ENCODE measurements at regions not wholly inside any gene's neighbourhood (a gene's known extent, or its start where the extent isn't known, plus 50 kb on each side); places are given as distances from the start of the nearest gene placed in this dataset.

DNA sequence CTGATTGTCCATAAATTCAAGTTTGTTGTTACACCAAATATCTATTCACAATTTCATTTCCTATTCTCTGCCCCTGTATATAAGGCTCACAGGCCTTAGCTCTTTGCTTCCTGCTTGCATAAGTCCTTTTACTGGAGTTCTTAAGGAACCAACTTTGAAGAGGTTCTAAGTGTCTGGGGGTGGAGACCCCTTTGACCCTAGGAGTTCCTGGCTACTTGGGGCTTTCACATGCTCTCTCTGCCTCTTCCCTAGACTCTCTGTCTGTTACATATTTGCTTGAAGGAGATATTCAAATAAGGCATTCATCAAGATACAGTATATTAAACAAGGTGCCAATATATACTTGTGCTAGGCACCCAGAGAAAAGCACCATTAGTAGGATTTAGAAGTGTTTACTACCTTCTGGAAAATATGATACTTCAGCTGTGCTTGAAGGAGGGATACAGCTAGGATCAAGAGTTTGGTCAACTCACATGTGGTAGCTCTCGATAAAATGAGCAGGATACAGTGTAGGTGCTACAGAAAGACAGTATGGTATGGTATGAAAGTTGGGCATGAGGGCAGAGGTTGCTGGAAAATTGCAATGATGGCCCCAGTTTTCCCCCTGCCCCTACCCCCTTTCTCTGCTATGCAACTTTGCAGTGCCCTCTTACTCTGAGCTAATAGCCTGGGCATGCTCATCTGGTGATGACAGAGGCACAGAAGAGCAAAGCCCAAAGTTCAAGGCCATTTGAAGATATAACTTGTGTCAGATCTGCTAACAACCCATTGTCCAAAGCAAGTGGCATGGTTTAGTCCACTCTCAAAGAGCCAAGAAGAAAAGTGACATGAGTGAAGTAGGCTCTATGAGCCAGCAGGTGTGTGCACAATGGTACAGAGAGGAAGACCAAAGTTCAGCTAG is 107.6 kb upstream of the CPEB2 start:
- no peak for DNase-seq (ENCODE audit: low read depth, low spot score)
- H3K36me3 ChIP-seq (ENCODE audit: control insufficient read depth in 2 of 2, extremely low read depth in 1 of 2, insufficient read depth in 2 of 2, low read length in 2 of 2) = no peaks in the 10 kb centered on the region
- H3K79me2 ChIP-seq (ENCODE audit: control insufficient read depth, insufficient read depth, low read length) = no peaks in the 10 kb centered on the region
- H3K4me3 ChIP-seq (ENCODE audit: control insufficient read depth in 2 of 3, extremely low read depth in 1 of 3, insufficient read depth in 2 of 3, low read depth in 1 of 3, low read length in 3 of 3) = no peak overlapping the region
- H3K9ac ChIP-seq (ENCODE audit: control insufficient read depth, extremely low read depth, insufficient read depth, low read length) = no peak overlapping the region
- no peaks in the 10 kb centered on the region for H3K9me3 ChIP-seq (ENCODE audit: control insufficient read depth, low read depth, low read length)
- dilution Hi-C loops (cut with MboI; ENCODE audit: extremely low pct_ligation_motif_present, low sequenced_read_pairs) = no loop called here
- TF ChIP-seq, protein P1, sequence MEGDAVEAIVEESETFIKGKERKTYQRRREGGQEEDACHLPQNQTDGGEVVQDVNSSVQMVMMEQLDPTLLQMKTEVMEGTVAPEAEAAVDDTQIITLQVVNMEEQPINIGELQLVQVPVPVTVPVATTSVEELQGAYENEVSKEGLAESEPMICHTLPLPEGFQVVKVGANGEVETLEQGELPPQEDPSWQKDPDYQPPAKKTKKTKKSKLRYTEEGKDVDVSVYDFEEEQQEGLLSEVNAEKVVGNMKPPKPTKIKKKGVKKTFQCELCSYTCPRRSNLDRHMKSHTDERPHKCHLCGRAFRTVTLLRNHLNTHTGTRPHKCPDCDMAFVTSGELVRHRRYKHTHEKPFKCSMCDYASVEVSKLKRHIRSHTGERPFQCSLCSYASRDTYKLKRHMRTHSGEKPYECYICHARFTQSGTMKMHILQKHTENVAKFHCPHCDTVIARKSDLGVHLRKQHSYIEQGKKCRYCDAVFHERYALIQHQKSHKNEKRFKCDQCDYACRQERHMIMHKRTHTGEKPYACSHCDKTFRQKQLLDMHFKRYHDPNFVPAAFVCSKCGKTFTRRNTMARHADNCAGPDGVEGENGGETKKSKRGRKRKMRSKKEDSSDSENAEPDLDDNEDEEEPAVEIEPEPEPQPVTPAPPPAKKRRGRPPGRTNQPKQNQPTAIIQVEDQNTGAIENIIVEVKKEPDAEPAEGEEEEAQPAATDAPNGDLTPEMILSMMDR (optimal IDR thresholded peaks at IDR 0.05 in 1 of 3, IDR thresholded peaks at IDR 0.05 in 1 of 3, conservative IDR thresholded peaks at IDR 0.05 in 1 of 3; ENCODE audit: extremely low read depth in 1 of 3, insufficient read depth in 2 of 3, low read length in 3 of 3) = no peak
- TF ChIP-seq EZH2 (IDR thresholded peaks at IDR 0.05; ENCODE audit: low read length) = no peak
- FAIRE-seq = no peak
- no peaks in the 10 kb centered on the region for H4K20me1 ChIP-seq (ENCODE audit: control insufficient read depth, extremely low read depth, insufficient read depth, low read length)
- no peak overlapping the region for H2AFZ ChIP-seq (ENCODE audit: control insufficient read depth, low read length)
- no peaks in the 10 kb centered on the region for H3K9me1 ChIP-seq (ENCODE audit: control insufficient read depth, extremely low read depth, insufficient read depth, low read length)
- no peak overlapping the region for H3K4me2 ChIP-seq (ENCODE audit: control insufficient read depth, extremely low read depth, insufficient read depth, low read depth, low read length)
- no peak overlapping the region for H3K27ac ChIP-seq (ENCODE audit: control insufficient read depth, insufficient read depth, low read length)
- no peaks in the 10 kb centered on the region for H3K27me3 ChIP-seq (ENCODE audit: control insufficient read depth, extremely low read depth, insufficient read depth, low read length)
- peaks cover 16% of the 10 kb centered on the region for H3K4me1 ChIP-seq (ENCODE audit: control insufficient read depth, extremely low read depth, insufficient read depth, low read length)

DNA sequence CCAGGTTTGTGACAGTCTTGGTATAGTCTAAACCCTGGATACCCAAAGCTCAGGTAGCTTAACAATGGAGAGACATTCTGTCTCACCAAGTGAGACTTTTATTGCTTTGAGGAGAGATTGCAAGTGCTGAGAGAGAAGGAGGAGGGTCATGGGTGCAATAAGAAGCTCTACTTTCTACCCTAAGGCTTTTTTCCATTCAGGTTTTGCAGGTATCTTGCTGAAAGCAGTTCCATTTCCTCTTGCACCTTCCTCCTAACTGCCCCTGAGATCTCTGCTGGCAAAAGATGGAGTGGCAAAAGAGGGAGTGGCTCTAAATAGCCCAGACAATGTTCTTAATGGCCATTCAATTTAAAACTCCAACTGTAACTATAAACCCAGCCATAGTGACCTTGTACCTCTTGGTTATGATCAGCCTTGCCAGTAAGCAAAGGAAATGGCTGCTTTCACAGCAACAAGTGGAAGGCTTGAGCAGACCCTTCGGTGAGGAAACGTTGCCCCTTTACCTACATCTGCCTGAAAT is 105.6 kb upstream of the CPEB2 start:
- H3K9ac ChIP-seq (ENCODE audit: control insufficient read depth, extremely low read depth, insufficient read depth, low read length) = no peak overlapping the region
- no peaks in the 10 kb centered on the region for H3K9me1 ChIP-seq (ENCODE audit: control insufficient read depth, extremely low read depth, insufficient read depth, low read length)
- no peaks in the 10 kb centered on the region for H3K27me3 ChIP-seq (ENCODE audit: control insufficient read depth, extremely low read depth, insufficient read depth, low read length)
- H3K27ac ChIP-seq (ENCODE audit: control insufficient read depth, insufficient read depth, low read length) = no peak overlapping the region
- H3K79me2 ChIP-seq (ENCODE audit: control insufficient read depth, insufficient read depth, low read length) = no peaks in the 10 kb centered on the region
- TF ChIP-seq EZH2 (IDR thresholded peaks at IDR 0.05; ENCODE audit: low read length) = no peak
- TF ChIP-seq, protein P1 (optimal IDR thresholded peaks at IDR 0.05 in 1 of 3, IDR thresholded peaks at IDR 0.05 in 1 of 3, conservative IDR thresholded peaks at IDR 0.05 in 1 of 3; ENCODE audit: extremely low read depth in 1 of 3, insufficient read depth in 2 of 3, low read length in 3 of 3) = no peak
- no peaks in the 10 kb centered on the region for H3K9me3 ChIP-seq (ENCODE audit: control insufficient read depth, low read depth, low read length)
- no peaks in the 10 kb centered on the region for H4K20me1 ChIP-seq (ENCODE audit: control insufficient read depth, extremely low read depth, insufficient read depth, low read length)
- H3K4me2 ChIP-seq (ENCODE audit: control insufficient read depth, extremely low read depth, insufficient read depth, low read depth, low read length) = no peak overlapping the region
- H3K4me1 ChIP-seq (ENCODE audit: control insufficient read depth, extremely low read depth, insufficient read depth, low read length) = peaks cover 16% of the 10 kb centered on the region
- FAIRE-seq = no peak
- DNase-seq (ENCODE audit: low read depth, low spot score) = no peak
- no peak overlapping the region for H2AFZ ChIP-seq (ENCODE audit: control insufficient read depth, low read length)
- no peak overlapping the region for H3K4me3 ChIP-seq (ENCODE audit: control insufficient read depth in 2 of 3, extremely low read depth in 1 of 3, insufficient read depth in 2 of 3, low read depth in 1 of 3, low read length in 3 of 3)
- dilution Hi-C loops (cut with MboI; ENCODE audit: extremely low pct_ligation_motif_present, low sequenced_read_pairs) = no loop called here
- H3K36me3 ChIP-seq (ENCODE audit: control insufficient read depth in 2 of 2, extremely low read depth in 1 of 2, insufficient read depth in 2 of 2, low read length in 2 of 2) = no peaks in the 10 kb centered on the region
